DMS114 treated with DMSO at 0.1 percent for 48 hours (cell line): ENCODE measurements at regions not wholly inside any gene's neighbourhood (a gene's known extent, or its start where the extent isn't known, plus 50 kb on each side); places are given as distances from the start of the nearest gene placed in this dataset.
"Not testable (repeated sequence)": the region's sequence is repeated elsewhere in the genome, so short reads cannot be mapped to it uniquely, and the experiment has no call there.

Experiments
- DNase-seq: peaks from one replicate; lab custom pipeline; 2025; ENCODE audit not compliant: unreplicated experiment; lab: John Stamatoyannopoulos, UW

DNA sequence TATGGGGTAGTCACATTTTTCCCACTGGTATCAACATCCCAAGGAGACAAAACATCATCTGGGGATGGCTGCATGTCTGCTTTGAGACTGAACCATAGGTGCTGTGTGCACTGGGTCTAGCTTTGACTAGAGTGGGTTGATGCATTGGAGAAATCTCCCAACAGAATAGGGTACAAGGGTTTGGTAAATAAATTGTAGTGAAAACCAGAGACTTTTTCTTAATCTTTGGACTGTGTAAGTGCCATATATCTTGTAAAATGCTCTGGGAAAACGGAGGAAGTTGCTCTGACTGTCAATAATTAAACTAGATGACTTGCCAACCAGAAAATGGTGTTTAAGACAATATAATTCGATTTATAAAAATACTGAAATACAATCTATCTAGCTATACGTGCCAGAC, 1064.0 kb upstream of the SLIT2 start:
- no peak for DNase-seq

DNA sequence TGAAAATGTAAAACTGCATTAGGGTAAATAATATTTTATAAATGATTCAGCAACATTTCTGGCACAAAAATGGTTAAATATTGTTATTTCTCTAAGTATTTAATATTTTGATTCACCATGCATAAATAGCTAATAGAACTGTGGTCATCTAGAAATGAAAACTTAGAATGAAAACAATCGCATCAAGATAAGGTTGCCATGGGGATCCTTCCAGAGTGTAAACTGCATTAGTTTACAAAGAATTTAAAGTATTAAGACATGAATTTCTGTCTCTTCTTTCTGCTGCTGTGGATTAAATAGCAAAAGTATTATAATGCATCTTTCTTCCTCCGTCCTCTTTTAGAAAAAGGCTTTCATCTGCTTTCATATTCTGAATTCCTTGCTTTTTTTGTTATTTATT, 1064.6 kb upstream of the SLIT2 start:
- no peak for DNase-seq

DNA sequence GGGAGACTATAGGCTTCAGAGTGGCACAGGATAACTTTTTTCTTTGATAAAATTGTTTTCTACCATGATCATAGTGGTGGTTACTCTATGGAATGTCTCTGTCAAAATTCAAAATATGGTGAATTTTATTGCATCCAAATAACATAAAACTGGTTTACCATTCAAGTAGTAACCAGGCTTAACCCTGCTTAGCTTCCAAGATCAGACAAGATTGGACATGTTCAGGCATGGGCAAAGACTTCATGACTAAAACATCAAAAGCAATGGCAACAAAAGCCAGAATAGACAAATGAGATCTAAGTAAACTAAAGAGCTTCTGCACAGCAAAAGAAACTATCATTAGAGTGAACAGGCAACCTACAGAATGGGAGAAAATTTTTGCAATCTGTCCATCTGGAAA, 1070.1 kb upstream of the SLIT2 start:
- not testable (repeated sequence) for DNase-seq

DNA sequence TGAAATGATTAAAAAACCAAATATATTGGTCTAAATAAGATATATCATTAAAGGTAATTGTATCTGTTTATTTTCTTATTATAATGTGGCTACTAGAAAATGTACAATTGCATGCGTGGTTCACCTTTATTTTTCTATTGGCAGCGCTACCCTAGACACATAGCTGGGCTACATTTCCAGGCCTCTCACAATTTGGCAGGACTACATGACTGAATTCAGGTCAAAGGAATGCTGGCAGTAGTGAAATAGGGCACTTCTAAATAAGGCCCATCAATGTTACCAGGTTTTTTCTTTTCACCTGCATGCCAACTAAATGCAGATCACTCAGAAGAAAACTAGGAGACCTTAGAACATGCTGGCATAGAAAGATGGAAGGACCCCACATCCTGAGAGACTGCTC, 1072.9 kb upstream of the SLIT2 start:
- DNase-seq = no peak

DNA sequence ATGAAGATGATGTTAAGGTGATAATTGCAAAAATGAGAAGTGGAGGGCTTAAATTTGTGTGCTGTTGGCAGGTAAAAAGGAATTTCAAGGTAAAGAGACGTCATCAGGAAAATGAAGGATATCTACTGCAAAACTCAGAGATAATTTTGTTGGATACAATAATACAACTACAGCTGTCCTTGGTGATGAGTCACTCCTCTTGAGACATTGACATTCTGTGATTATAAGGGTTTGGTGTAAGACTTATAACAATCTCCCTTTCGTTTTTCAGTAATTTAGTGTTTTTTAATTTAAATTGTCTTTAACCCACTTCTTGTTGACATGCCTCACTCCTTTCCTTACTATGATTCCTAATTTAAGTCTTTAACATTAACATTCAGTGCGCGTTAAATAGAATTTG, 1074.1 kb upstream of the SLIT2 start:
- DNase-seq = no peak

DNA sequence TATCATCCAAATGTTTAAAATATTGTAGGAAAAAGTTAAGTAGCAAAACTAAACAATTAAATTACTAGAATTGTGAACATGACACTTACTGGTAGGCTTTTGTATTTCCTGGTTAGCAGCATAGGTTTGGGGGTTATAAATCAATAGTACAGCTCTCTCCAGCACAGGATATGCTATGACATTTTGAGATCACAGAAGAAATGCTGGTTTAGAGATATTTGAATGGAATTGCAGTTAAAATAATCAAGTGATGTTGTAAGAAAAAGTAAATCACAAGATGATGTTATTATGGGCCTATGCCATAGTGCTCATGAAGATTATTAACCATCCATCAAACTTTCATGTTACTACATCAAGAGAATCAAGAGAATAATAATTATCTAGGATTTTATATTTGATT, 1079.9 kb upstream of the SLIT2 start:
- DNase-seq = no peak

DNA sequence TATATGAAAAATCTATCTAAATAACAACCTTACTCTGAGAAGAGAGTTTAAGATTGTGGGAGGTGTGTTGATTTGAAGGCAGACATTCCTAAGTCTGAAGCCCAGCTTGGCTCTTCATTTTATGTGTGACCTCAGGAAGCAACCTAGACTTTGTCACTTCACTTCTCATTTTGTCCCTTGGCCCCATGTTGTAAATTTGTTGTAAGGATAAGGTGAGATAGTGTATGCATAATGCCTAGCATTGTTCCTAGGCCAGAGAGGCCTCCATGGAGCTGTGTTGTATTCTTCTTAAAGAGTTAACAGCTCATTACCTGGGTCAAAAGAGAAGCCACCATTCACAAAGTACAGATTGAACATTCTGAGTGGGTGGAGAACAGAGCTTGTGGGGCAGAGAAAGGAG, 1084.4 kb upstream of the SLIT2 start:
- no peak for DNase-seq

DNA sequence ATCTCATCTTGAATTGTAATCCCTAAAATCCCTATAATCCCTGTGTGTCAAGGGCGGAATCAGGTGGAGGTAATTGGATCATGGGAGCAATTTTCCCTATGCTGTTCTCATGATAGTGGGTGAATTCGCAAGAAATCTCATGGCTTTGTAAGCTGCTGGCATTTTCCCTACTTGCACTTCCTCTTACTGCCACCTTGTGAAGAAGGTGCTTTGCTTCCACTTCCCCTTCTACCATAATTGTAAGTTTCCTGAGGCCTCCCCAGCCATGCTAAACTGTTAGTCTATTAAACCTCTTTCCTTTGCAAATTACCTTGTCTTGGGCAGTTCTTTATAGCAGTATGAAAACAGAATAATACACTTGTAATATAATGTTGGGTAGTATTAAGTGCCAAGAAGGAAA, 1087.4 kb upstream of the SLIT2 start:
- no peak for DNase-seq

DNA sequence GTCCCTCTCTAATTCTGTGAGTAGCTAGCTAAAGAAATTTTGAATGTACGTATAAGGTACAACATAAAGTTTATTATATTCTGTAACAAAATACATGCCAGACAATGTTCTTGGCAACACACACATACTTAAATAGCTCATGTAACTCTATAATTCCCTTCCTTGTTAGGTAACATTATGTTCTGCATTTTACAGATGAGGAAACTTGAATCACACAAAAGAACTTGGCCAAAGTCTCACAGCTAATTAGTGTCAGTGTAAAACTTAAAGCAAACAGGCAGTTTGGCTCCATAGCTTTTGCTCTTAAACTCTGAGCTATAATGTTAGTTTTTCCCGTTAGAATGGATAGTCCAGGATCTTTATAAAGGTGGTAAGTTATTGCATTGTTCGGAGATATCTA, 1091.8 kb upstream of the SLIT2 start:
- DNase-seq = no peak

DNA sequence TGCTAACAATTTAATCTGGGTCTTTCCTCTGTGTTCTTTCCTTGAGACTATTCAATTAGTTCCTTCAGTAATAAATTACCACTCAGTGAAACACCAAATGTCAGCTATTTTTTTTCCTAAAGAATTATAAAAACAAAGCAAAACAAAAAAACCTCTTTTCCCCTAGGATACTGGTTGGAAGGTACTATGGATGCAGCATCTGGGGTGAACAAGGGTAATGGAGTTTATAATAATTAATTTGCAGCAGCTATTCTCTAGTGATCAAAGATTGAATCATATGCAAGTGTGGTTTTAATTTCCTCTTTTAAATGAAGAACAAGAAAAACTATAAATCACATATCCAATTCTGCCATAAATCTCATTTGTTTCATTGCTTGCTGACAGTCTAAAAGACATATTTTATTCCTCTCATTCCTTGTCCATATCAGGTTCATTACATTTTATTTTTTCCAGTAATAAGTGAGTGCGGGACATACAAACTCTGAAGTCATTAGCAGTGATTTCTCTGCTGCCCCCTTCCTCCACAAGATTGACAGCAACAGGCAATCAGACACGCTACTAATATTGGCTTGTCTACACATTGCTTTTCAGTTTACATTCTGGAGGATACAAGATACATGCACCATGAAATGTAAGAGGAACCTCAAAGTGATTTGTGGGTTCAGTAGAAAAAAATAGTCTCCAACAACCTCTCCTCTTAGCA, 1093.4 kb upstream of the SLIT2 start:
- DNase-seq = no peak

DNA sequence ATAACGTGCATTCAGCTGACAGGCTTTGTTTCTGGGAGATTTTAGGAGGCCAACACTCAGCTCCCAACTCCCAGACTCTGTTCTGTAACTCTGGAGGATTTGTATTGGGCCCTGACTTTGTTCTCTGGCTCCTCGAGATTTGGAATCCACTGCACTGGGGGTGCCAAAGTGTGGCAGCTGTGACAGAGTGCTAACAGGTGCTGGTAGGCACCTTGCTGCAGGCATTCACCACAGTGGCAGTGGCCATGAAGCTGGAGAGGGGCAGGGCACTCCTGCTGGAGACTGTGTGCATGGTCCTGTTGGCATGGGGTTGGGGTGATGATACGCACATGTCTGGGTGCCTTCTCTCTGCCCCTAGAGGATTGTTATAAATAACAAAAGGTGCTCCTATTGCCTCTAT, 1094.9 kb upstream of the SLIT2 start:
- no peak for DNase-seq

DNA sequence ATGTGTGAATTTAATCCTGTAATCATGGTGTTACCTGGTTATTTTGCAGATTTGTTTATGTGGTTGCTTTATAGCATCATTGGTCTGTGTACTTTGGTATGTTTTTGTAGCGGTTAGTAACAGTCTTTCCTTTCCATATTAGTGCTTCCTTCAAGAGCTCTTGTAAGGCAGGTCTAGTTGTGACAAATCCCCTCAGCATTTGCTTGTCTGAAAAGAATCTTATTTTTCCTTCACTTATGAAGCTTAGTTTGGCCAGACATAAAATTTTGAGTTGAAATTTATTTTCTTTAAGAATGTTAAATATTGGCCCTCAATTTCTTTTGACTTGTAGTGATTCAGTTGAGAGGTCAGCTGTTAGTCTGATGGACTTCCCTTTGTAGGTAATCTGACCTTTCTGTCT, 1096.1 kb upstream of the SLIT2 start:
- DNase-seq = no peak

DNA sequence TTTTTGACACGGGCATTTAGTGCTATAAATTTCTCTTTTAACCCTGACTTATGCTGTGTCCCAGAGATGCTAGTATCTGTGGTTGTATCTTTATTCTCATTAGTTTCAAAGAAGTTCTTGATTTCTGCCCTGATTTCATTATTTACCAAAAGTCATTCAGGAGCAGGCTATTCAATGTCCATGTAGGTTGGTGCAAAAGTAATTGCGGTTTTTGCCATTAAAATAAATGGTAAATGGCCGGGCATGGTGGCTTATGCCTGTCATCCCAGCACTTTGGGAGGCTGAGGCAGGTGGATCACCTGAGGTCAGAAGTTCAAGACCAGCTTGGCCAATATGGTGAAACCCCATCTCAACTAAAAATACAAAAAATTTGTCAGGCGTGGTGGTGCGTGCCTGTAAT, 1097.4 kb upstream of the SLIT2 start:
- DNase-seq = not testable (repeated sequence)

DNA sequence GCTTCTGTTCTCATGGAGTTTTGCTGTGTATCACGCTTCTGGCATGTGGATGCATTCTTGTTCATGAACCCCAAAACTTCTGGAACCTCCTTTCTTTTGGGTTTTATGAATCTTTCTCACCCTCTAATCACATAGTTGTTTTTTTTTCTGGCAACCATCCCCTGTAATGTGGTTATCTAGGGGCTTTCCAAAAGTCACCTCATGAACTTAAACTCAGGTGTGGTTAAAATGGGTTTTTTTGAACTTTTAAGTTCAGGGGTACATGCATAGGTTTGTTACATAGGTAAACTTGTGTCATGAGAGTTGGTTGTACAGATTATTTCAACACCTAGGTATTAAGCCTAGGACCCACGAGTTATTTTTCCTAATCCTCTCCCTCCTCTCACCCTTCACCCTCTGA, 1099.4 kb upstream of the SLIT2 start:
- no peak for DNase-seq

DNA sequence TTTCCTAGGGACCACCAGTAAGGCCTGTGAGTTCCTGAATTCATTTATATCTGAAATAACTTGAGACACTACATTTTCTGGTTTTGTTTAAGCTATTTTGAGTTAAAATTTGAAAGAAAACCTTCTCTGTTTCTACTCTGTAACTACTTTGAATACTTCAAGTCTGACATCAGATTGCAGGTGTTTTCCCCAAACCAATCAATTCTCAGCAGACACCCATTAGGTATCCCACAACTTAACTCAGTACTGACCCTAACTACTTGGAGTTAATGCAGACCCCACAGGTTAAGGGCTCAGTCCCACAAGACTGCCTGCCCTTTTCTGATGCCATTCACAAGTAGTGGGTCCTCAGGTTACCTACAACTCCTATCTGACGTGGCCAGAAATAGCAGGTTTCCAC, 1100.0 kb upstream of the SLIT2 start:
- no peak for DNase-seq

DNA sequence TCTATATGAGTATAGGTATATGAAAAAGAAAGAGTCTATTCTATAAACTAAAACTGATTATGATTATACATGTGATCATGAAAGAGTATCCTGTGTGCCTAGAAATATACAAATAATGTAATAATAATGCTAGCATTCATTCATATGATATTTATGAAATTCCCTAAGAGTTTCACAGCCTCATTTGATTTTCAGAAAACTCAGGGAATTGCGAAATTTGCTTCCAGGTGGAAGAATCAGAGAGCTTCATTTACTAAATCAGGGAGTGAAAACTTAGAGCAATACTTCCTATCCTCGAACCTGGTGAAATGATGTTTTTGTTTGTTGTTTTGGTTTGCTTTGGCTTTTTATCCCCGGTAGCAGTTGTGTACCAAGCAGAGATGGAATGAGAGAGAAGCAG, 1105.7 kb upstream of the SLIT2 start:
- no peak for DNase-seq

DNA sequence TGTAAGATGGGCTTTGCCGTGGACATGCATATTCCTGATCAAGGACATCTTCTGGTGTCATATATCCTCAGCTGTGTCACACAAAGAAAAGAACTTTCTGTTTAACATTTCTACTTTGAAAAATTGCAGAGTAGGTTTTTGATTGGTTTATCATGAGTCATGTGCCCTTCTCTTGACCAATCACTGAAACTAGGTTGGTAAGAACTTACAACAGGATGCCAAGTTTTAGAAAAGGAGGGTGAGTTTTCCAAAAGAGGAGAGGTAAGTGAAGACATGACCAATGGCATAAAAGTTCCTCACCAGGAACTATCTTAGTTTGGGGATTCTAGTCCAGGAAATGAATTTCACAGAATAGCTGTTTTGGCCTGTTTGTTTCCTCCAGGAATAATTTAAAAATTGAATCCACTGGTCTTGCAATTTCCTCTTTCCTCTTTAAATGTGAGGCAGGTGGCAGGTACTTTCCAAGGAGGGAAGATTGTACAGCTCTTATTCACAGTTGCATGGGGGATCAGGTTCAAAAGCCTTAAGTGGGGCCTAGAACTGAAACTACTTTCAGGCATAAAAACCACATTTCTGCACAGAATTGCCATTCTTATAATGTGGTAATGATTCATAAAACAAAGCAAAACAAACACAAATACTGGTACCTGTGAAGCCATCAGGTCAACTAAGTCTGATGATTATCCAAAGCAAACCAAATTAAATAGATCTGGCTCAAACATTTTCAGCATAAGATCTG, 1114.5 kb upstream of the LCORL start:
- no peak for DNase-seq

DNA sequence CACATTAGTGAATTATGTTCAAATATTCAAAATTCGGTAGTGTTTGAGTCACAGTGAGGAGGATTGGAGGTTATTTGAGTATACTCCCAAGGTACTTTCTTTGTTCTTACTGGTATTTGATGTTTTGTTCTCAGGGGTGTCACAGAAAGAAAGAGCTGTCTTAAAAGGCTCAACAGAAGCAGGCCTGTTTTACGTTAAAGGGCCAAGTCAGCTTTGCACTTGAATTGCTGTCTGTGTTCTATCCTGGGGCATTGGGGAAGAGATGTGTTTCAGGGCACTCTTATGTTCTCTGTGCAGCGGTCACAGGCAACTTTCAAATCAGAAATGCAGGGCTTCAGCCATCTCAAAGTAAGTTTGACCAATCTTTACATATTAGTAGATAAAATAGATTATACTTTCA, 1113.1 kb upstream of the LCORL start:
- no peak for DNase-seq

DNA sequence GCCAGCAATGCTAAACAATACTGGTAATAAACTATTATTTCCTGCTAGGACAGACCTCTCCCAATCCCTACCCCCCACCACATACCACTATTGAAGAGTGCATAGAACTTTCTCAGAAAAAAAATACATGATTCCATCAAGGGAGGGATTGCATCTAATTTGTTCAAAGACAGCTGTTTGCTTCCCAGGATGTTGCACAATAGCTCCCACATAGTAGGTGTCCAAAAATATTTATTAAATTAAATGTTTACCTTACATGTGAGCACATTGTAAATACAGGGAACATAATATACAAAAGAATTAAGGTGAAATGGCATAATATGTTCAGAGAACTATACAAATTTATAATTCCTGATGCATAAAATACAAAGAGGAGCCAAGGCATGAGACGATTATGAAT, 1111.8 kb upstream of the LCORL start:
- DNase-seq = no peak

DNA sequence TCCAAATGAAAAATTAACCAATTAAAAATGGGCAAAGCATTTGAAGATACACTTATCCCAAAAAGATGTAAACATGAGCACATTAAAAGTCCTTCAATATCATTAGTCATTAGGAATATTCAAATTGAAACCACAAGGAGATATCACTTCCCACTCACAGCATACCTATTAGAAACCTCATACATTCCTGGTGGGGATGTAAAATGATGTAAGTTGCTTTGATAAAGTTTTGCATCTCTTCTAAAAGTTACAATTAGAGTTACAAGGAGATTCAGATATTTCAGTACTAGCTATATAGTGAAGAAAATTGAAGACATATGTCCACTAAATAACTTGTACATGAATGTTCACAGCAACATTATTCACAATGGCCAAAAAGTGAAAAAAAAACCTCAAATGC, 1109.3 kb upstream of the LCORL start:
- DNase-seq = no peak

DNA sequence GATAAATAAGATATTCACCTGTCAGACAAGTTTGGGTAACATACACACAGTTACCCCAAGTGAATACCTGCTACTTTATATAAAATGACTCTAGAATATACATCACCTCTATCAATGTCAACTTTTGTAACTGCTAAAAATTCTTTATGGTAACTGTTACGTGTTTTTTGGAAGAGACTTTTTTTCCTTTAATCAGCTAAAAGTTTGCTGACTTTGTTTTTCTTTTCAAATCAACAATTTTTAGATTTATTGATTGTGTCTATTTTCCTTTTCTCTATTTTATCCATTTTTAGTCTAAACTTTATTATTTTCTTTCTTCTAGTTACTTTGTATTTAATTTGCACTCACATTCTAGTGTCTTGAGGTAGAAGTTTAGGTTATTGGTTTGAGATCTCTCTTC, 1106.6 kb upstream of the LCORL start:
- DNase-seq = no peak

DNA sequence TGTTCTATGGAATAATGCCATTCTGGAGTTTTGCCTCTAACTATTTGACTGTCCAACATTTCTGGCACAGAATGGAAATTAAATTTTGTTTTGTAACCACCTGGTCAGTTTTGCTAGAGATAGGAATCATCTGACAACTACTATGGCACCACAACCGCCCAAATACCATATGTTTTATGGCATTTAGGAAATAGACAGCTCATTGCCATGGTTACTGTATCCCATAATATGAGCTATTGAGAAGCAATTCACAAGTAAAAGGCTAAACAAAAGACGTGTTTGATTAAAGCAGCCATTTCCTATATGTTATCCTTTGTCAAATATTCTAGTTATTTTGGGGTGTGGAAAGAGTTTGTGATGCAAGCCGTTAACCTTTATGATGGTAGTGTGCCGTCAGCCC, 1105.3 kb upstream of the LCORL start:
- DNase-seq = no peak

DNA sequence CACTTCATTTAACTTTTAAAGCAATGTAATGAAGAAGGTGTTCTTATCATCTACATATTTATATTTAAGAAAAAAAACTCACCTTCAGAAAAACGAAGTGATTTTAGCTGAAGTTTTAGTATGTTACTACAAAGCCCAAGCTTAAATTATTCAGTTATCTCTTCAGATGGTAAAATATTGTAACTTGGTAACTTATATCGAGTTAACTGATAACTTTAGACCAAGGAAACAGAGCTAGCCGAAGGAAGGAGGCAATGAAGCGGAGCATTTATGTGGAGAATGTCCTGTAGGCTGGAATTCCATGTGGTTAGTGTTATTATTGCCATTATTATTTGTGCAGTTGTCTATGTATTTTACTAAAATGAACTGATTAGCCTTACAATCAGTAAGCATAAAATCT, 1102.1 kb upstream of the LCORL start:
- DNase-seq = no peak
